ENCODE measurements at regions not wholly inside any gene's neighbourhood (a gene's known extent, or its start where the extent isn't known, plus 50 kb on each side); places are given as distances from the start of the nearest gene placed in this dataset.
A peak's percentile ranks its signal among the peaks of the same experiment; 100 is the strongest.
"Not testable (repeated sequence)": the region's sequence is repeated elsewhere in the genome, so short reads cannot be mapped to it uniquely, and the experiment has no call there.

GRCh38 chrX:829145-829544 is 198.6 kb downstream of the SHOX start:
- no peak for DNase-seq

- DNase-seq, result no peak
Observed at GRCh38 chrX:828411-828959, 197.9 kb downstream of the SHOX start.

- no peak for DNase-seq
Observed at GRCh38 chrX:826448-826847, 195.9 kb downstream of the SHOX start.

- DNase-seq, result no peak
Observed at GRCh38 chrX:825991-826390, 195.4 kb downstream of the SHOX start.

GRCh38 chrX:823073-823472 is 192.5 kb downstream of the SHOX start:
- DNase-seq, result not testable (repeated sequence)

GRCh38 chrX:821327-822107 is 190.9 kb downstream of the SHOX start:
- DNase-seq, result no peak

GRCh38 chrX:819684-820083 is 189.1 kb downstream of the SHOX start:
- DNase-seq, result no peak

GRCh38 chrX:817759-818300 is 187.2 kb downstream of the SHOX start:
- DNase-seq, result no peak

- not testable (repeated sequence) for DNase-seq
Observed at GRCh38 chrX:817147-817546, 186.6 kb downstream of the SHOX start.

- DNase-seq, result no peak
Observed at GRCh38 chrX:816411-816810, 185.8 kb downstream of the SHOX start.

GRCh38 chrX:810186-810585 is 179.6 kb downstream of the SHOX start:
- no peak for DNase-seq

GRCh38 chrX:809081-809480 is 178.5 kb downstream of the SHOX start:
- no peak for DNase-seq

- no peak for DNase-seq
Observed at GRCh38 chrX:806586-806985, 176.0 kb downstream of the SHOX start.

GRCh38 chrX:805988-806387 is 175.4 kb downstream of the SHOX start:
- DNase-seq, result no peak

- DNase-seq, result no peak
Observed at GRCh38 chrX:805103-805670, 174.6 kb downstream of the SHOX start.

GRCh38 chrX:802846-803245 is 172.3 kb downstream of the SHOX start:
- no peak for DNase-seq

GRCh38 chrX:799808-800207 is 169.2 kb downstream of the SHOX start:
- DNase-seq, result no peak

GRCh38 chrX:794311-794710 is 163.7 kb downstream of the SHOX start:
- DNase-seq, result no peak

- DNase-seq, result no peak
Observed at GRCh38 chrX:793216-793770, 162.7 kb downstream of the SHOX start.

- DNase-seq, result no peak
Observed at GRCh38 chrX:791479-792034, 161.0 kb downstream of the SHOX start.

GRCh38 chrX:790783-791360 is 160.3 kb downstream of the SHOX start:
- no peak for DNase-seq

- no peak for DNase-seq
Observed at GRCh38 chrX:790041-790506, 159.5 kb downstream of the SHOX start.

- DNase-seq, result peak; percentile 5
Observed at GRCh38 chrX:789096-789495, 158.5 kb downstream of the SHOX start.
